IMR-90 (cell line): ENCODE measurements at regions not wholly inside any gene's neighbourhood (a gene's known extent, or its start where the extent isn't known, plus 50 kb on each side); places are given as distances from the start of the nearest gene placed in this dataset.

Source experiments
- ATAC-seq: fragments of 200-7000 bp; cut with Tn5 transposase; 2 replicates; pipeline ENCODE4 v1.9.1; 2020; ENCODE audit warnings: low read depth, mild to moderate bottlenecking, moderate library complexity
- BruUV-seq: library from RNA; stranded (reverse); fragments of 400-500 nt; replicated peaks from 2 replicates; lab custom pipeline; 2021; lab: Mats Ljungman, UMichigan
- CTCF ChIA-PET: fragments of 300-600 bp; formaldehyde crosslinking; extraction: SDS; loops from one replicate; lab custom pipeline; 2021; ENCODE audit warnings: antibody characterized with exemption; lab: Yijun Ruan, JAX
- POLR2A ChIA-PET: fragments of 300-600 bp; sonication (Branson Sonifier 250); formaldehyde crosslinking; loops from one replicate; lab custom pipeline; 2022; ENCODE audit warnings: antibody characterized with exemption; ENCODE audit not compliant: unreplicated experiment; lab: Charles Lee
- DNase-seq: peaks from one replicate; pipeline ENCODE4 v3.0.0; 2013
- H2AFZ ChIP-seq: replicated peaks from 2 replicates; pipeline ENCODE3; 2013; ENCODE audit warnings: low read length, mild to moderate bottlenecking; ENCODE audit not compliant: poor library complexity
- H2AK5ac ChIP-seq: 2 replicates; pipeline ENCODE4 v1.6.1; 2013; ENCODE audit warnings: low read depth, low read length, inconsistent platforms
- H2AK9ac ChIP-seq: replicated peaks from 2 replicates; pipeline ENCODE3; 2013; ENCODE audit warnings: mild to moderate bottlenecking, low read depth, low read length, moderate library complexity; ENCODE audit not compliant: poor library complexity
- H2BK120ac ChIP-seq: 2 replicates; pipeline ENCODE4 v1.6.1; 2013; ENCODE audit warnings: low read depth, low read length, inconsistent platforms
- H2BK15ac ChIP-seq: 3 replicates; pipeline ENCODE4 v1.6.1; 2013; ENCODE audit warnings: low read depth, low read length, inconsistent platforms
- H2BK20ac ChIP-seq: 2 replicates; pipeline ENCODE4 v1.6.1; 2013; ENCODE audit warnings: low read depth, mild to moderate bottlenecking, inconsistent platforms, low read length, moderate library complexity
- H2BK5ac ChIP-seq: 2 replicates; pipeline ENCODE4 v1.6.1; 2013; ENCODE audit warnings: mild to moderate bottlenecking, low read depth, low read length, inconsistent platforms; ENCODE audit not compliant: poor library complexity, severe bottlenecking
- H3K14ac ChIP-seq: replicated peaks from 2 replicates; pipeline ENCODE4 v1.6.1; 2013; ENCODE audit warnings: low read depth, low read length, inconsistent platforms
- H3K18ac ChIP-seq: 2 replicates; pipeline ENCODE4 v1.6.1; 2013; ENCODE audit warnings: low read depth, low read length, control low read depth
- H3K23ac ChIP-seq: 2 replicates; pipeline ENCODE4 v1.6.1; 2013; ENCODE audit warnings: low read depth, low read length, inconsistent platforms
- H3K27ac ChIP-seq: 2 replicates; pipeline ENCODE4 v1.5.1; 2013; ENCODE audit warnings: mild to moderate bottlenecking, control low read depth, low read length; ENCODE audit not compliant: insufficient read depth
- H3K27me3 ChIP-seq: 2 replicates; pipeline ENCODE4 v1.6.1; 2013; ENCODE audit warnings: low read length; ENCODE audit not compliant: control insufficient read depth, insufficient read depth
- H3K36me3 ChIP-seq: 2 replicates; pipeline ENCODE4 v1.6.1; 2013; ENCODE audit warnings: low read length, mixed read lengths; ENCODE audit not compliant: control insufficient read depth, insufficient read depth
- H3K4ac ChIP-seq: 2 replicates; pipeline ENCODE4 v1.6.1; 2013; ENCODE audit warnings: low read depth, low read length, inconsistent platforms
- H3K4me1 ChIP-seq: 2 replicates; pipeline ENCODE4 v1.6.1; 2013; ENCODE audit warnings: low read length, mixed read lengths; ENCODE audit not compliant: control insufficient read depth, insufficient read depth
- H3K4me2 ChIP-seq: 2 replicates; pipeline ENCODE4 v1.6.1; 2013; ENCODE audit warnings: low read depth, mild to moderate bottlenecking, control low read depth, low read length, moderate library complexity
- H3K4me3 ChIP-seq: 2 replicates; pipeline ENCODE4 v1.5.1; 2013; ENCODE audit warnings: low read depth, mild to moderate bottlenecking, control low read depth, low read length, moderate library complexity; ENCODE audit not compliant: insufficient read depth
- H3K56ac ChIP-seq: 2 replicates; pipeline ENCODE4 v1.6.1; 2013; ENCODE audit warnings: low read length, inconsistent platforms; ENCODE audit not compliant: insufficient read depth; ENCODE audit errors: extremely low read depth
- H3K79me1 ChIP-seq, 2 experiments: 2 replicates each; pipeline ENCODE4 v1.6.1; 2013; ENCODE audit warnings: low read length in 2 of 2, inconsistent platforms in 1 of 2, low read depth in 1 of 2
- H3K9ac ChIP-seq: 2 replicates; pipeline ENCODE4 v1.6.1; 2013; ENCODE audit warnings: low read depth, low read length, control low read depth
- H3K9me1 ChIP-seq: 2 replicates; pipeline ENCODE4 v1.6.1; 2013; ENCODE audit warnings: low read length, inconsistent platforms; ENCODE audit not compliant: insufficient read depth
- H3K9me3 ChIP-seq: 2 replicates; pipeline ENCODE4 v1.6.1; 2013; ENCODE audit warnings: low read length; ENCODE audit not compliant: control insufficient read depth, insufficient read depth
- H4K20me1 ChIP-seq: 2 replicates; pipeline ENCODE4 v1.6.1; 2013; ENCODE audit warnings: low read length, inconsistent platforms; ENCODE audit not compliant: insufficient read depth
- H4K5ac ChIP-seq: 2 replicates; pipeline ENCODE4 v1.6.1; 2013; ENCODE audit warnings: mild to moderate bottlenecking, low read depth, low read length, control low read depth
- H4K8ac ChIP-seq, 2 experiments: 2 replicates each; pipeline ENCODE4 v1.6.1; 2013; ENCODE audit warnings: low read depth in 2 of 2, low read length in 2 of 2, control low read depth in 1 of 2, inconsistent platforms in 1 of 2
- H4K91ac ChIP-seq: 2 replicates; pipeline ENCODE4 v1.6.1; 2013; ENCODE audit warnings: low read depth, low read length, inconsistent platforms; ENCODE audit not compliant: insufficient read depth
- RCOR1 ChIP-seq: IDR thresholded peaks from 2 replicates; pipeline ENCODE4 v1.6.1; 2012; ENCODE audit warnings: mild to moderate bottlenecking, low read length, improper control_type of control experiment; ENCODE audit not compliant: insufficient replicate concordance
- SMC3 ChIP-seq: fragments of 150-350 bp; IDR thresholded peaks from 2 replicates; pipeline ENCODE4 v1.6.1; 2016; ENCODE audit warnings: low read depth, mild to moderate bottlenecking, antibody characterized with exemption, low read length, moderate library complexity
- WGBS, 2 experiments: methylation state at CpG; one replicate each; pipeline versions ENCODE4 v1.1.5 to v1.1.7; 2013; ENCODE audit warnings: missing lambda C conversion rate in 2 of 2; ENCODE audit not compliant: insufficient read length in 1 of 2; ENCODE audit errors: extremely low coverage in 2 of 2; 5-methylcytosine and 5-hydroxymethylcytosine counted together
- dilution Hi-C: fragments of 300-500 bp; cut with HindIII; formaldehyde crosslinking; loops from one replicate; pipeline ENCODE4 v1.14.3; 2018; ENCODE audit warnings: low sequenced_read_pairs; ENCODE audit not compliant: unreplicated experiment
- in situ Hi-C: fragments of 300-500 bp; cut with MboI; formaldehyde crosslinking; loops from 3 replicates; pipeline ENCODE4 v1.14.3; 2019; ENCODE audit warnings: low sequenced_read_pairs, inconsistent platforms, mixed read lengths
- intact Hi-C: fragments of 100-400 bp; cut with micrococcal nuclease; formaldehyde crosslinking; loops from 2 replicates; pipeline ENCODE4 v1.10.0; 2022
- TF ChIP-seq, protein P1 (sequence below): fragments of 150-350 bp; IDR thresholded peaks from 2 replicates; pipeline ENCODE4 v1.6.1; 2016; ENCODE audit warnings: low read depth, mild to moderate bottlenecking, low read length, moderate library complexity, borderline replicate concordance

DNA sequence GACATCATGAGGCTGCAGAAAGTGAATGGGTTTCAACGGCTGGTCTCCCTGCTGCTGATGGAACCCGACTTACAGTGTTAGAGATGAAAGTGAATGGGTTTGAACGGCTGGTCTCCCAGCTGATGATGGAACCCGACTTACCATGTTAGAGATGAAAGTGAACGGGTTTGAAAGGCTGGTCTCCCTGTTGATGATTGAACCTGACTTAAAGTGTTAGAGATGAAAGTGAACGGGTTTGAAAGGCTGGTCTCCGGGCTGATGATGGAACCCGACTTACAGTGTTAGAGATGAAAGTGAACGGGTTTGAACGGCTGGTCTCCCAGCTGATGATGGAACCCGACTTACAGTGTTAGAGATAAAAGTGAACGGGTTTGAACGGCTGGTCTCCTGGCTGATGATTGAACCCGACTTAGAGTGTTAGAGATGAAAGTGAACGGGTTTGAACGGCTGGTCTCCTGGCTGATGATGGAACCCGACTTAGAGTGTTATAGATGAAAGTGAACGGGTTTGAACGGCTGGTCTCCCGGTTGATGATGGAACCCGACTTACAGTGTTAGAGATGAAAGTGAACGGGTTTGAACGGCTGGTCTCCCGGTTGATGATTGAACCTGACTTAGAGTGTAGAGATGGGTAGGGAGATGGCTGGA is 76.1 kb upstream of the ALKAL2 start:
- Histone ChIP-seq H3K4me2 (no peak overlapping the region), H2BK120ac (no peak overlapping the region), H3K27ac (no peak overlapping the region), H2AFZ (no peak overlapping the region), H4K91ac (no peak overlapping the region), H3K79me1 (no peaks in the 10 kb centered on the region), H3K56ac (no peak overlapping the region), H3K4ac (no peak overlapping the region), H2BK15ac (no peak overlapping the region), H3K9ac (no peak overlapping the region), H3K4me3 (no peak overlapping the region), H3K23ac (no peak overlapping the region), H4K20me1 (no peaks in the 10 kb centered on the region), H3K27me3 (no peaks in the 10 kb centered on the region), H3K4me1 (no peaks in the 10 kb centered on the region), H3K9me1 (no peaks in the 10 kb centered on the region), H2AK5ac (no peak overlapping the region), H4K8ac (no peak overlapping the region), H2BK5ac (no peak overlapping the region), H3K9me3 (peaks cover 39% of the 10 kb centered on the region), H3K36me3 (no peaks in the 10 kb centered on the region), H4K5ac (no peak overlapping the region), H2AK9ac (no peak overlapping the region), H2BK20ac (no peak overlapping the region), H3K14ac (no peak overlapping the region), H3K18ac (no peak overlapping the region)
- DNase-seq (no peak), ATAC-seq (no peak)
- TF ChIP-seq RCOR1, result no peak
- TF ChIP-seq, protein P1, sequence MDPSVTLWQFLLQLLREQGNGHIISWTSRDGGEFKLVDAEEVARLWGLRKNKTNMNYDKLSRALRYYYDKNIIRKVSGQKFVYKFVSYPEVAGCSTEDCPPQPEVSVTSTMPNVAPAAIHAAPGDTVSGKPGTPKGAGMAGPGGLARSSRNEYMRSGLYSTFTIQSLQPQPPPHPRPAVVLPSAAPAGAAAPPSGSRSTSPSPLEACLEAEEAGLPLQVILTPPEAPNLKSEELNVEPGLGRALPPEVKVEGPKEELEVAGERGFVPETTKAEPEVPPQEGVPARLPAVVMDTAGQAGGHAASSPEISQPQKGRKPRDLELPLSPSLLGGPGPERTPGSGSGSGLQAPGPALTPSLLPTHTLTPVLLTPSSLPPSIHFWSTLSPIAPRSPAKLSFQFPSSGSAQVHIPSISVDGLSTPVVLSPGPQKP, result no peak
- no peak for TF ChIP-seq SMC3
- CTCF ChIA-PET, result interaction anchor here (0.6 kb wide), 1 partner anchor 21 kb away, joined by 6 read pairs; no protein-coding TSS in a partner anchor
- BruUV-seq, result no TSS peak
- dilution Hi-C loops, result no loop called here
- in situ Hi-C loops, result no loop called here
- intact Hi-C loops, result no loop called here
- 63% methylated on average over 15 of the region's 24 CpGs; no CpG with 5 or more reads in 1 of the 2 experiments for WGBS, 2 experiments
- POLR2A ChIA-PET, result no interaction called here
